Activated CD4-positive, alpha-beta memory T cell treated with anti-CD3 and anti-CD28 coated beads for 36 hours (primary cell): ENCODE measurements at regions not wholly inside any gene's neighbourhood (a gene's known extent, or its start where the extent isn't known, plus 50 kb on each side); places are given as distances from the start of the nearest gene placed in this dataset.

ENCODE experiments used
- CTCF ChIA-PET: fragments of 350-600 bp; sonication (Branson Sonifier 250); formaldehyde crosslinking; loops from one replicate; lab custom pipeline; 2021; ENCODE audit warnings: antibody characterized with exemption, inconsistent platforms; lab: Charles Lee
- POLR2A ChIA-PET: fragments of 350-600 bp; sonication (Branson Sonifier 250); formaldehyde crosslinking; loops from one replicate; lab custom pipeline; 2021; ENCODE audit warnings: antibody characterized with exemption; lab: Charles Lee
- DNase-seq: peaks from one replicate; pipeline ENCODE4 v3.0.0-alpha.2; 2020
- H3K27ac Mint-ChIP-seq: one replicate; pipeline ENCODE4 v1.8.0; 2021; ENCODE audit warnings: mixed read lengths
- H3K27me3 Mint-ChIP-seq: one replicate; pipeline ENCODE4 v1.8.0; 2021; ENCODE audit warnings: mixed read lengths
- H3K36me3 Mint-ChIP-seq: one replicate; pipeline ENCODE4 v1.8.0; 2021; ENCODE audit warnings: mixed read lengths
- H3K4me1 Mint-ChIP-seq: one replicate; pipeline ENCODE4 v1.8.0; 2021; ENCODE audit warnings: low read depth, mixed read lengths
- H3K4me3 Mint-ChIP-seq: one replicate; pipeline ENCODE4 v1.8.0; 2021; ENCODE audit warnings: mild to moderate bottlenecking, mixed read lengths
- H3K9me3 Mint-ChIP-seq: one replicate; pipeline ENCODE4 v1.8.0; 2021; ENCODE audit warnings: mixed read lengths
- intact Hi-C: fragments of 100-400 bp; cut with micrococcal nuclease; formaldehyde crosslinking; loops from one replicate; pipeline ENCODE4 v1.15.1; 2023

GRCh38 chr9:30943446-30944224 lies 1440.8 kb upstream of the ACO1 start:
- no peak for DNase-seq
- intact Hi-C loops = no loop called here
- H3K36me3 Mint-ChIP-seq = no peaks in the 10 kb centered on the region
- no peaks in the 10 kb centered on the region for H3K4me1 Mint-ChIP-seq
- H3K9me3 Mint-ChIP-seq = peaks cover 12% of the 10 kb centered on the region
- ChIA-PET POLR2A (no interaction called here), CTCF (interaction anchor here (0.6 kb wide), 1 partner anchor 752 kb away, joined by 3 read pairs; no protein-coding TSS in a partner anchor)
- H3K27ac Mint-ChIP-seq = no peak overlapping the region
- no peak overlapping the region for H3K4me3 Mint-ChIP-seq
- no peaks in the 10 kb centered on the region for H3K27me3 Mint-ChIP-seq

- CTCF ChIA-PET = no interaction called here
- Mint-ChIP-seq H3K27me3 (no peaks in the 10 kb centered on the region), H3K27ac (no peak overlapping the region), H3K9me3 (peaks cover 17% of the 10 kb centered on the region), H3K36me3 (no peaks in the 10 kb centered on the region), H3K4me1 (no peaks in the 10 kb centered on the region), H3K4me3 (no peak overlapping the region)
- no peak for DNase-seq
- intact Hi-C loops = no loop called here
- POLR2A ChIA-PET = no interaction called here
Observed at GRCh38 chr9:30944225-30944569, 1440.2 kb upstream of the ACO1 start.

GRCh38 chr9:30944741-30945280 lies 1439.6 kb upstream of the ACO1 start:
- H3K4me1 Mint-ChIP-seq = no peaks in the 10 kb centered on the region
- H3K9me3 Mint-ChIP-seq = peaks cover 18% of the 10 kb centered on the region
- H3K4me3 Mint-ChIP-seq = no peak overlapping the region
- DNase-seq = no peak
- CTCF ChIA-PET = no interaction called here
- no peaks in the 10 kb centered on the region for H3K36me3 Mint-ChIP-seq
- POLR2A ChIA-PET = no interaction called here
- H3K27ac Mint-ChIP-seq = no peak overlapping the region
- intact Hi-C loops = no loop called here
- H3K27me3 Mint-ChIP-seq = no peaks in the 10 kb centered on the region

GRCh38 chr9:30964332-30964731 lies 1420.1 kb upstream of the ACO1 start:
- Mint-ChIP-seq H3K27ac (no peak overlapping the region), H3K9me3 (no peaks in the 10 kb centered on the region), H3K4me1 (no peaks in the 10 kb centered on the region), H3K27me3 (peaks cover 7% of the 10 kb centered on the region), H3K36me3 (no peaks in the 10 kb centered on the region), H3K4me3 (no peak overlapping the region)
- CTCF ChIA-PET = no interaction called here
- POLR2A ChIA-PET = no interaction called here
- no peak for DNase-seq
- intact Hi-C loops = no loop called here

GRCh38 chr9:30967476-30967875 lies 1417.0 kb upstream of the ACO1 start:
- ChIA-PET POLR2A (no interaction called here), CTCF (no interaction called here)
- Mint-ChIP-seq H3K4me1 (no peaks in the 10 kb centered on the region), H3K27ac (no peak overlapping the region), H3K27me3 (peaks cover 5% of the 10 kb centered on the region), H3K4me3 (no peak overlapping the region), H3K36me3 (no peaks in the 10 kb centered on the region), H3K9me3 (no peaks in the 10 kb centered on the region)
- no peak for DNase-seq
- intact Hi-C loops = no loop called here

GRCh38 chr9:30970186-30970585 lies 1414.3 kb upstream of the ACO1 start:
- no peaks in the 10 kb centered on the region for H3K27me3 Mint-ChIP-seq
- ChIA-PET POLR2A (no interaction called here), CTCF (no interaction called here)
- no peak overlapping the region for H3K4me3 Mint-ChIP-seq
- intact Hi-C loops = no loop called here
- no peak overlapping the region for H3K27ac Mint-ChIP-seq
- H3K36me3 Mint-ChIP-seq = no peaks in the 10 kb centered on the region
- no peaks in the 10 kb centered on the region for H3K9me3 Mint-ChIP-seq
- no peaks in the 10 kb centered on the region for H3K4me1 Mint-ChIP-seq
- no peak for DNase-seq

- Mint-ChIP-seq H3K36me3 (no peaks in the 10 kb centered on the region), H3K4me1 (no peaks in the 10 kb centered on the region), H3K27ac (no peak overlapping the region), H3K27me3 (no peaks in the 10 kb centered on the region), H3K9me3 (no peaks in the 10 kb centered on the region), H3K4me3 (no peak overlapping the region)
- no peak for DNase-seq
- ChIA-PET POLR2A (no interaction called here), CTCF (no interaction called here)
- intact Hi-C loops = no loop called here
Observed at GRCh38 chr9:30970812-30971211, 1413.6 kb upstream of the ACO1 start.

GRCh38 chr9:30972654-30973053 lies 1411.8 kb upstream of the ACO1 start:
- ChIA-PET POLR2A (no interaction called here), CTCF (interaction anchor here (0.6 kb wide), 1 partner anchor 51 kb away, joined by 3 read pairs; no protein-coding TSS in a partner anchor)
- no peak for DNase-seq
- no peaks in the 10 kb centered on the region for H3K36me3 Mint-ChIP-seq
- no peak overlapping the region for H3K4me3 Mint-ChIP-seq
- no peaks in the 10 kb centered on the region for H3K9me3 Mint-ChIP-seq
- intact Hi-C loops = no loop called here
- no peaks in the 10 kb centered on the region for H3K4me1 Mint-ChIP-seq
- no peaks in the 10 kb centered on the region for H3K27me3 Mint-ChIP-seq
- no peak overlapping the region for H3K27ac Mint-ChIP-seq

GRCh38 chr9:30977965-30978364 lies 1406.5 kb upstream of the ACO1 start:
- H3K4me1 Mint-ChIP-seq = no peaks in the 10 kb centered on the region
- intact Hi-C loops = no loop called here
- DNase-seq = no peak
- H3K4me3 Mint-ChIP-seq = no peak overlapping the region
- H3K27ac Mint-ChIP-seq = no peak overlapping the region
- no peaks in the 10 kb centered on the region for H3K36me3 Mint-ChIP-seq
- H3K27me3 Mint-ChIP-seq = peaks cover 3% of the 10 kb centered on the region
- no peaks in the 10 kb centered on the region for H3K9me3 Mint-ChIP-seq
- POLR2A ChIA-PET = no interaction called here
- CTCF ChIA-PET = no interaction called here

GRCh38 chr9:30982301-30982700 lies 1402.1 kb upstream of the ACO1 start:
- Mint-ChIP-seq H3K4me1 (no peaks in the 10 kb centered on the region), H3K9me3 (no peaks in the 10 kb centered on the region), H3K27me3 (peaks cover 3% of the 10 kb centered on the region), H3K27ac (no peak overlapping the region), H3K36me3 (no peaks in the 10 kb centered on the region), H3K4me3 (no peak overlapping the region)
- ChIA-PET CTCF (no interaction called here), POLR2A (no interaction called here)
- intact Hi-C loops = no loop called here
- no peak for DNase-seq

GRCh38 chr9:30995956-30996738 lies 1388.3 kb upstream of the ACO1 start:
- DNase-seq = no peak
- Mint-ChIP-seq H3K27me3 (peaks cover 2% of the 10 kb centered on the region), H3K4me3 (no peak overlapping the region), H3K27ac (no peak overlapping the region), H3K4me1 (no peaks in the 10 kb centered on the region), H3K9me3 (no peaks in the 10 kb centered on the region), H3K36me3 (no peaks in the 10 kb centered on the region)
- intact Hi-C loops = no loop called here
- CTCF ChIA-PET = no interaction called here
- POLR2A ChIA-PET = no interaction called here

GRCh38 chr9:30996761-30997160 lies 1387.7 kb upstream of the ACO1 start:
- ChIA-PET POLR2A (no interaction called here), CTCF (no interaction called here)
- Mint-ChIP-seq H3K4me3 (no peak overlapping the region), H3K27me3 (peaks cover 2% of the 10 kb centered on the region), H3K4me1 (no peaks in the 10 kb centered on the region), H3K9me3 (no peaks in the 10 kb centered on the region), H3K27ac (no peak overlapping the region), H3K36me3 (no peaks in the 10 kb centered on the region)
- intact Hi-C loops = no loop called here
- no peak for DNase-seq
